ENCODE measurements at regions not wholly inside any gene's neighbourhood (a gene's known extent, or its start where the extent isn't known, plus 50 kb on each side); places are given as distances from the start of the nearest gene placed in this dataset.
"Not testable (repeated sequence)": the region's sequence is repeated elsewhere in the genome, so short reads cannot be mapped to it uniquely, and the experiment has no call there.

DNA sequence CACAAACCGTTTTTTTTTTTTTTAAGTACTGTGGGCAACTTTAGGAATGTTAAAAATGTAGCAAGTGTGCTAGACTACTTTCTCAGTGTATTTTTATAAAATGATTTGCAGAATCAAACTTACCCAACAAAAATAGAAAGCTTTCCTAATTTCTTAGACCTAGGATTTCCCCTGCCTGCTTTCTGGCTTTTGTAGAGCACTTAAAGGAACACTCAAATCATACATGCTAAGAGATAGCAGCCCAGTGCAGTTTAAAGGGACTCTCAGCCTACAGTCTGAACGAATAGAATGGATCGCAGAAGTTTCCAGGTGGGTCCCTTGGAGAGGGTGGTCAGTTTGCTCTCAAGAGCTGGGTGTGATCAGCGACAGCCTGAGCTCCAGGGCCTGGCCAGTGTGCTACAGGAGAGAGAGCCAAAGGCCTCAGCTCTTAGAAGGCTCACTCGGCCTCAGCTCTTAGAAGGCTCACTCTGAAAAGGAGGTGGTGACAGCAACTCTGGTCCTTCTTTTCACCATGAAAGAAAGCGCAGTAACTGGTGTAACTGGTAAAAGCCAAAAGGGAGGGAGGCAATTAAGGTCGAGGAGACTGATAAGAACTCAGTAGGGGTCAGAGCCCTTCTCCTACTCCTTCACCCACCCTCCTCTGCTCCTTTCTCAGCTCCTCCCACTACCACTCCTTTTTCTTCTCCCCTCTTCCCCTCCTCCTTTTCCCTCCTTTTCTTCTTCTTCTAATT lies 142.4 kb downstream of the ZFP64 start:
- no peak for DNase-seq (ENCODE audit: low read depth in 2 of 2)

DNA sequence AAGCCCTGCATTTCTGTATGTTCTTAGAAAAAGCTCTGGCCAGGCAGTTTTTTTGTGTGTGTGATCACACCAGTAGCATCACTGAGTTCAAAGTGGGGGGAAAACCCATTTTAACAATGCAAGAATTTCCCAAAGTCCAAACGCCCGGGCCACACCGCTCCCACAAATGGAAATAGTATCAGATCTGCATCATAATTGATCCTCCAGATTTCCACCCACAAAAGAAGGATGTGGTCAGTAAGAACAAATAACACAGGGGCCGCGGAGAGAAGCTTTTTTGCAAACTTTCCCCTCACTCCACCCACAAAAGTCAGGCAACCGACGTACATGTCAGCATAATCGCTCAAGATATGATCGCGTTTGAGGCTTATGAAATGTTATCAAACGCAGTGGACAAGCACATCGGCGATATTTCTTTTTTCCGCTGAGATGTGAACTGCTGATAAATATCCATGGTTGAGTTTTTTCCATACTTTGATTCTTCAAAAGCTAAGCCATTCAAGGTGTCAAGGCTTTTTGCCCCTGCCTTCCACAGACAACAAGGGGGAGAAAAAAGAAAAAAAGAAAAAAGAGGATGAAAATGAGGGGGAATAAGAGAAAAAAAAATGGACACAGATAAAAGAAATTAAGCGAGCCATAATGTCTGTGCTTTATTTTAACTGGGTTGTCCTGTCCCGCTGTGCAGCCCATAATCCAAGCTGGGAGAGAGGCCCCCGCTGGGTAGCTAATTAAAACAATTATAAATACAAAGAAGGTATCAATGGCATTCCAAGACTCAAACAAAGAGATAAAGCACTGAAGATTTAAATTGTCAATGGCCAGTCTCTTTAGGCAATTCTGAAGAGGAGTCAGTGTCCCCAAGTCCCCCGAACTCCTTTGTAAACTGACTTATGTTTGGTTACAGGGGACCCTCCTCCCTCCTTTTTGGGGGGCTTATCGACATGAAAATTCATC lies 143.5 kb downstream of the ZFP64 start:
- DNase-seq (ENCODE audit: low read depth in 2 of 2), result no peak

DNA sequence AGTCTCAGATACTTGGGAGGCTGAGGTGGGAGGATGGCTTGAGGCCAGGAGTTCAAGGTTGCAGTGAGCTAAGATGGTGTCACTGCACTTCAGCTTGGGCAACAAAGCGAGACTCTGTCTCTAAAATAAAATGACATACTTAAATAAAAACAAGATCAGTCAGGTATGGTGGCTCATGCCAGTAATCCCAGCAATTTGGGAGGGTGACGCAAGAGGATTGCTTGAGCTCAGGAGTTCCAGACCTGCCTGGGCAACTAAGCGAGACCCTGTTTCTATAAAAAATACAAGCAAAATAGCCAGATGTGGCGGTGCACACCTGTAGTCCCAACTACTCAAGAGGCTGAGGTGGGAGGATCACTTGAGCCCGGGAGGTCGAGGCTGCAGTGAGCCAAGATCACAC lies 149.6 kb downstream of the ZFP64 start:
- no peak for DNase-seq (ENCODE audit: low read depth in 2 of 2)

DNA sequence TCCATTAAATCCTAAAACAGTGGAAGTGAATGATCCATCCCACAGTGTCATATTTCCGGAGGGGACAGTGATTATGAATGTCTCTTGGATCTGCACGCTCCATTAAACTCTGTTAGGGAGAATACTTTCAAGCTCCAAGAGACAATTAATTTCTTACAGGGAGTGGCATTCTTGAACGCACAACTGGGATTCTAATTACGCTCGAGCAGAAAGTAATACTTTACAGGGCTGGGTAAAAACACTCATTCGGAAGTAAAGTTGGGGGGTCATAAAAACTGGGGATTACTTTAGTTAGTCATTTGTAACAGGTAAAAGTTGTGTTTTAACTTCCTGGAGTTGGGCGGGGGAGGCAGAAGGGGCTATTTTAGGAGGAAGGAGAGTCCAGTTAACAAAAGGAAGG lies 151.8 kb downstream of the ZFP64 start:
- no peak for DNase-seq (ENCODE audit: low read depth in 2 of 2)

GRCh38 chr20:52038632-52039031 lies 152.9 kb downstream of the ZFP64 start:
- DNase-seq (ENCODE audit: low read depth in 2 of 2), result not testable (repeated sequence)

GRCh38 chr20:52037370-52037769 lies 154.2 kb downstream of the ZFP64 start:
- no peak for DNase-seq (ENCODE audit: low read depth in 2 of 2)

DNA sequence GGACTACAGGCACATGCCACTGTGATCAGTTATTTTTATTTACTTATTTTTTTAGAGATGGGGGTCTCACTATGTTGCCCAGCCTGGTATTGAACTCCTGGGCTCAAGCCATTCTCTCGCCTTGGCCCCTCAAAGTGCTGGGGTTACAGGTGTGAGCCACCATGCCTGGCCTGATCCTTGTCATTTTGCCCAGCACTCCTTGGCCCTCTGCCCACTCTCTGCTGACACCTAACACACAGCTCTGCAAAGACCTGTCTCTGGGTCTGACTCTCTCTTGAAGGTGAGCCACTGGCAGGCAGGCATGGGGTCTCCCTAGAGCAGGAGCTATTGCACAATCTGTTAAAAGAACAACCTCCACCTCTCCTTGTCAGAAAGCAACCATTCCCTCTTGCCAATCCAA lies 155.6 kb downstream of the ZFP64 start:
- peak in 1 of 2 donors; percentile 13 for DNase-seq (ENCODE audit: low read depth in 2 of 2)

GRCh38 chr20:52035498-52035897 lies 156.1 kb downstream of the ZFP64 start:
- DNase-seq (ENCODE audit: low read depth in 2 of 2), result peak; percentile 36 to 75

DNA sequence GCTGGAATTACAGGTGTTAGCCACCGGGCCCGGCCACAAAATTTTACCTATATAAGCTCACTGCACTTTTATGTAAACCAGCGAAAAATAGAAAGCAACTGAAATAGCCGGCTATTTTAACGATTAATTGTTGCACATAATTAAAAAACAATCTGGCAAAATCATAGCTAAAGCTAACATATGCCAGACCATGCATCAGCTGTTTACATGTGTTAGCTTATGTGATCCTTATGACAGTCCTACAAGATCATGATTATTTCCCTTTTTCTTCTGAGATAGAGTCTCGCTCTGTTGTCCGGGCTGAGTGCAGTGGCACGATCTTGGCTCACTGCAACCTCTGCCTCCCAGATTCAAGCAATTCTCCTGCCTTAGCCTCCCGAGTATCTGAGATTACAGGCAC lies 157.0 kb downstream of the ZFP64 start:
- no peak for DNase-seq (ENCODE audit: low read depth in 2 of 2)

- DNase-seq (ENCODE audit: low read depth in 2 of 2), result peak in 1 of 2 donors; percentile 15
Observed at GRCh38 chr20:52033313-52033712, 158.3 kb downstream of the ZFP64 start.

- DNase-seq (ENCODE audit: low read depth in 2 of 2), result not testable (repeated sequence)
Observed at GRCh38 chr20:52032304-52032683, 159.3 kb downstream of the ZFP64 start.

GRCh38 chr20:52031563-52032303 lies 159.8 kb downstream of the ZFP64 start:
- peak; percentile 42 to 97 for DNase-seq (ENCODE audit: low read depth in 2 of 2)

DNA sequence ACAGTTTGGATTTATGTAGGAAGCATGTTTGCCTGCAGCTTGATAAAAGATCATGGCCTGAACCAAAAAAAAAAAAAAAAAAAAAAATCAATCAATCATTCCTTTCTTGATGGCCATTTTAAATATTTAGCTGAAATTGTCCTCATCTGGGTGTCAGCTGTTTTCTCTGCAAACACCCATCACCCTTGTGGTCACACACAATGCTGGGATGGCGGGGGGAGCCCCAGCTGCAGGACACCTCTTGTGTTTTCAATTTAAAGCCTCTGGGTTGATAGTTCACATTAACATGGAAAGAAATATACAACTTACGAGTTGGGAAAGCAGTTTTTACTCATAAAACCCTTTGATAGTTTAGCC lies 160.4 kb downstream of the ZFP64 start:
- peak in 1 of 2 donors; percentile 9 for DNase-seq (ENCODE audit: low read depth in 2 of 2)

- DNase-seq (ENCODE audit: low read depth in 2 of 2), result not testable (repeated sequence)
Observed at GRCh38 chr20:52029129-52029528, 162.4 kb downstream of the ZFP64 start.

GRCh38 chr20:52025938-52026337 lies 165.6 kb downstream of the ZFP64 start:
- no peak for DNase-seq (ENCODE audit: low read depth in 2 of 2)

DNA sequence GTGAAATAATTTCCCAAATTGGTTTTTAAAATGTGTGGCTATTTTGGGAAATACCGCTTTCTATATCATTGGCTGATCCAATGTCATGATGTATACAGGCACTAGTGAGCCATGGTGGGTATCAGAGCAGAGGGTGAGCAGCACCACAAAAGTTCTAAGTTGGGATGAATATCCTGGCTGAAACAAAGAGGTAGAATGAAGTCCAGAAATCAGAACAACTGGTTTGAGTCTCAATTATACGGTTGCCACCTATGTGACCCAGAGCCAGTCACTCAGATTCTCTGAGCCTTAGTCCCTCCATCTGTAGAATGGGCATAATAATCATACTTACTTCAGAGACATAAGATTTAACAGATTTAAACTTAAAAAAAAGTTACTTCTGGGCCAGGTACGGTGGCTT lies 172.3 kb downstream of the ZFP64 start:
- no peak for DNase-seq (ENCODE audit: low read depth in 2 of 2)

GRCh38 chr20:52017669-52018317 lies 173.8 kb downstream of the ZFP64 start:
- no peak for DNase-seq (ENCODE audit: low read depth in 2 of 2)

GRCh38 chr20:52016022-52016421 lies 175.6 kb downstream of the ZFP64 start:
- no peak for DNase-seq (ENCODE audit: low read depth in 2 of 2)

DNA sequence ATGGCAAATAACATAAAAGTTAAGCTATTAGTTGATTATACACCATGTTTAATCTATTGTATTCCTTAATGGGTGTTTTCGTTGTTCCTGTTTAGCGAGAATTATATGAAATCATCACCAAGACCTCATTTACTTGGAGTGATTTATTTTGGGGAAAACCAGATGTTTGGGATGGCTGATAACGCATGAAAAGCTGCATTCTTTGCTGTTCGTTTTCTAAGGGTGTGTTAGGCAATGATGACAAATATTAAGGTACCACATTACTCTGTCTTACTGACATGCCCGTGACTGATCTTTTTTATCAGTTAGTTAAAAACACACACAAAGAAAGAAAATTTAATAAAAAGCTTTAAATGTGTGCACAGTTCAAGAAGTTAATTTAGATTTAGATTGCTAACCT lies 176.4 kb downstream of the ZFP64 start:
- no peak for DNase-seq (ENCODE audit: low read depth in 2 of 2)

- DNase-seq (ENCODE audit: low read depth in 2 of 2), result no peak
Observed at GRCh38 chr20:52012079-52012478, 179.5 kb downstream of the ZFP64 start.

- no peak for DNase-seq (ENCODE audit: low read depth in 2 of 2)
Observed at GRCh38 chr20:52011093-52011492, 180.5 kb downstream of the ZFP64 start.

DNA sequence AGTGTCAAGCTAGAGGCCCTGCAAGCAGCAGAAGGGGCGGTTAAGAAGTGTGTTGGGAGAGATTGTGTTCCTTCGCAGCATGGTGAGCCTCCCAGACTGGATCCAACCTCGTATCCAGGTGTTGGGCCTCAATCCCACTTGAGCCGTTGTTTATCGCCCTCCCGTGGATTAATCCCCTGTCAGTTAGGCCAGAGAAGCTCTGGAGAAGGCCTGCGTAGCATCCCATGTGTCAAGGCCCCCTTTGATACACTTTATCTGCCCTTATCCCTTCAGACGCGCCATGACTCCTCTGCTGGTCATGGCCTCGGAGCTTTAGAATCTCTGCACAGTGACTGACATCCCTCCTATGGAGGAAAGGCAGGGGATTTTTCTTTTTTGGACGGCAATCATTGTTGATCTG lies 181.0 kb downstream of the ZFP64 start:
- DNase-seq (ENCODE audit: low read depth in 2 of 2), result no peak
